NCI-H2227 treated with DMSO at 0.1 percent for 48 hours (cell line): ENCODE measurements at regions not wholly inside any gene's neighbourhood (a gene's known extent, or its start where the extent isn't known, plus 50 kb on each side); places are given as distances from the start of the nearest gene placed in this dataset.

Experiments
- DNase-seq: peaks from one replicate; lab custom pipeline; 2025; lab: John Stamatoyannopoulos, UW

- DNase-seq: no peak
Measured at GRCh38 chr4:165668694-165669093, 204.3 kb upstream of the TLL1 start.

- DNase-seq: no peak
Measured at GRCh38 chr4:165677081-165677480, 196.0 kb upstream of the TLL1 start.

- no peak for DNase-seq
Measured at GRCh38 chr4:165678236-165678935, 194.7 kb upstream of the TLL1 start.

GRCh38 chr4:165678936-165679325 is 194.1 kb upstream of the TLL1 start:
- DNase-seq: no peak

- DNase-seq: no peak
Measured at GRCh38 chr4:165680821-165681220, 192.2 kb upstream of the TLL1 start.

GRCh38 chr4:165682611-165683010 is 190.4 kb upstream of the TLL1 start:
- no peak for DNase-seq

GRCh38 chr4:165684177-165684805 is 188.7 kb upstream of the TLL1 start:
- DNase-seq: no peak

GRCh38 chr4:165686756-165687155 is 186.3 kb upstream of the TLL1 start:
- DNase-seq: no peak

- no peak for DNase-seq
Measured at GRCh38 chr4:165689159-165689558, 183.9 kb upstream of the TLL1 start.

- DNase-seq: no peak
Measured at GRCh38 chr4:165692082-165692481, 181.0 kb upstream of the TLL1 start.

- DNase-seq: no peak
Measured at GRCh38 chr4:165698272-165698671, 174.8 kb upstream of the TLL1 start.

GRCh38 chr4:165699055-165699454 is 174.0 kb upstream of the TLL1 start:
- DNase-seq: no peak

- no peak for DNase-seq
Measured at GRCh38 chr4:165700855-165701254, 172.2 kb upstream of the TLL1 start.

GRCh38 chr4:165707128-165707527 is 165.9 kb upstream of the TLL1 start:
- DNase-seq: no peak

- no peak for DNase-seq
Measured at GRCh38 chr4:165709516-165709915, 163.5 kb upstream of the TLL1 start.

- no peak for DNase-seq
Measured at GRCh38 chr4:165709973-165710526, 163.0 kb upstream of the TLL1 start.

- DNase-seq: no peak
Measured at GRCh38 chr4:165711436-165711835, 161.6 kb upstream of the TLL1 start.

- DNase-seq: no peak
Measured at GRCh38 chr4:165711912-165712311, 161.1 kb upstream of the TLL1 start.

- DNase-seq: no peak
Measured at GRCh38 chr4:165714650-165715049, 158.4 kb upstream of the TLL1 start.

GRCh38 chr4:165715211-165715610 is 157.8 kb upstream of the TLL1 start:
- no peak for DNase-seq

- no peak for DNase-seq
Measured at GRCh38 chr4:165715989-165716388, 157.0 kb upstream of the TLL1 start.

- DNase-seq: peak; percentile 22
Measured at GRCh38 chr4:165716472-165716871, 156.6 kb upstream of the TLL1 start.

- no peak for DNase-seq
Measured at GRCh38 chr4:165718660-165719059, 154.4 kb upstream of the TLL1 start.
